ENCODE measurements at regions not wholly inside any gene's neighbourhood (a gene's known extent, or its start where the extent isn't known, plus 50 kb on each side); places are given as distances from the start of the nearest gene placed in this dataset.

DNA sequence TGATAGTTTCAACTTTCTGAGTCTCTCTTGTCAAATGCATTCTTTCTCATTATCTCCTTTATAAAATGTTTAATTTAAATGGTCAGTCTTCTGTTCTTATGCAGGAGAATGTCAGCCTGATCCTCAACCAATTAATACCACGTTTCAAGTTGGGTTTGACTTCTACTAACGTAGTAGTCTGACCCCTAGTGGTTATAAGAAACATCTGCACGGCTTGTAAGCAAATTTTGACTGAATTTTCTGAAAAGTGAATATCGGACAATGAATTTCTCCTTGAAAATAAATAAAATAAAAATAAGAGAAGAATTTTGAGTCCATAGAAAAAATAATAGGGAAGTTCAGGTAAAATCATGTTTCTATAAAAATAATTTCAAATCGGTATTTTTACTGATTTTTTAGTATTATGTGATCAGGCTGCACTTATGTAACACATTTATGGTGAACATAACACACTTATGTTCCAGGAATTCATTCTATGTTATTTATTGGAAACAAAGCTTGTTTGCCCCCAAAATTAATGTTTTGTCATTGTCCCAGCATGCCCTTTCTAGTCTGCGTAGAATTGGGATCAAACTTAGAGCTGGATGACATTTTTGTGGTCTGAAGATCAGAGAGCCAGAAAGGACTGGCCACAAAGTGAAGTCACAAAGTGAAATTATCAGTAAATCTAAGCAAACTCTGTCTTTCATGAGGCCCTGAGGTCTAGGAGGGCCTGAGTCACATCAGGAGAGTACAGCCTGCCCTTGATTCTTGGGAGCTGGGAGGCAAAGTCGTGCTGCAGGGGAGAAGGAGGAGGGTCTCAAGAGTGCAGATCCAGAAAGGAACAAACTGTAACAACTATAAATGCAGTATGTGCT, 101.2 kb upstream of the STXBP6 start:
- no peak overlapping the region for H3K27ac ChIP-seq (ENCODE audit: insufficient read depth, low read length, poor library complexity, severe bottlenecking)
- H3K27me3 ChIP-seq (replicated peaks; ENCODE audit: control insufficient read depth, insufficient read depth, low read length, poor library complexity, severe bottlenecking): no peaks in the 10 kb centered on the region
- no peak overlapping the region for H3K4me3 ChIP-seq (ENCODE audit: insufficient read depth, low read depth, low read length, poor library complexity, severe bottlenecking)
- no peaks in the 10 kb centered on the region for H3K36me3 ChIP-seq (ENCODE audit: control insufficient read depth, insufficient read depth, low read length)
- no peak for DNase-seq
- H3K4me1 ChIP-seq (ENCODE audit: control insufficient read depth, insufficient read depth, low read length, poor library complexity, severe bottlenecking): no peaks in the 10 kb centered on the region
- H3K9me3 ChIP-seq (ENCODE audit: control insufficient read depth, low read length): no peaks in the 10 kb centered on the region

DNA sequence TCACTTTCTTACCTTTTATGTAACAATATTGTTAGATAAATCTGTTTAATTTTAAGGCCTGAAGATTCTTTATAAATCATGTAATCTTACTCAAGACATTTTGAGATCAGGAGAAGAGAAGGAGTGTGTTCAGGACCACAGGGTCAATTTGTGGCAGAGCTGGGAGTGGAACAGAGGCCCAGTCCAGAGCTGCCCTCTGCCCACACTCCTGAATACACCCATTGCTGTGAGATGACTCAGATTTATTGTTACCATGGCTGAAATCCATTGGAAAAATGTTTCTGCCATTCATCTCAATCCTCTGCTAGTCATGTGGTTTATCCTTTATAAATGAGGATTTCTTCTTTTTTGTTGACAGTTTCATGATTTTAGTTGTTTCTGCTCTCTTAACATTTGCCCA, 100.5 kb upstream of the STXBP6 start:
- no peak overlapping the region for H3K4me3 ChIP-seq (ENCODE audit: insufficient read depth, low read depth, low read length, poor library complexity, severe bottlenecking)
- H3K4me1 ChIP-seq (ENCODE audit: control insufficient read depth, insufficient read depth, low read length, poor library complexity, severe bottlenecking): no peaks in the 10 kb centered on the region
- H3K9me3 ChIP-seq (ENCODE audit: control insufficient read depth, low read length): no peaks in the 10 kb centered on the region
- no peak overlapping the region for H3K27ac ChIP-seq (ENCODE audit: insufficient read depth, low read length, poor library complexity, severe bottlenecking)
- H3K27me3 ChIP-seq (replicated peaks; ENCODE audit: control insufficient read depth, insufficient read depth, low read length, poor library complexity, severe bottlenecking): no peaks in the 10 kb centered on the region
- no peaks in the 10 kb centered on the region for H3K36me3 ChIP-seq (ENCODE audit: control insufficient read depth, insufficient read depth, low read length)
- no peak for DNase-seq

DNA sequence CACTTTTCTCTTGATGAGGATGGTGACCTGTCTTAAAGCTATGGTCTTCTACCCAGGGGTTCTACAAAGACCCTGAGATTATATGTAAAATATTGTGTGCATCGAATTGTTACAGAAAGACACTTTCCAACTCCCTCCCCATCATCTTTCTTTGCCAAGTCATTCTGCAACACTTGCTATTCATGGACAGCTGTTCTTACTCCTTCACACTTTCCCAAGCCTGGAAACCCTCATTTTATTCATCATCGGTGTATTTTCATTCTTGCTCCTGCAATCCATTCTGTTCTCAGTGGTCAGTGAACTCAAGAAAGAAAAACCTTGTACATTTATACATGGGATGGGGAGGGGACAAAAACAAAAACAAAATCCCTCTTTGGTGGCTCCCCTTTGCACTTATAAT, 90.5 kb upstream of the STXBP6 start:
- H3K27me3 ChIP-seq (replicated peaks; ENCODE audit: control insufficient read depth, insufficient read depth, low read length, poor library complexity, severe bottlenecking): no peaks in the 10 kb centered on the region
- H3K27ac ChIP-seq (ENCODE audit: insufficient read depth, low read length, poor library complexity, severe bottlenecking): no peak overlapping the region
- no peaks in the 10 kb centered on the region for H3K36me3 ChIP-seq (ENCODE audit: control insufficient read depth, insufficient read depth, low read length)
- no peaks in the 10 kb centered on the region for H3K4me1 ChIP-seq (ENCODE audit: control insufficient read depth, insufficient read depth, low read length, poor library complexity, severe bottlenecking)
- no peak for DNase-seq
- H3K9me3 ChIP-seq (ENCODE audit: control insufficient read depth, low read length): no peaks in the 10 kb centered on the region
- no peak overlapping the region for H3K4me3 ChIP-seq (ENCODE audit: insufficient read depth, low read depth, low read length, poor library complexity, severe bottlenecking)

DNA sequence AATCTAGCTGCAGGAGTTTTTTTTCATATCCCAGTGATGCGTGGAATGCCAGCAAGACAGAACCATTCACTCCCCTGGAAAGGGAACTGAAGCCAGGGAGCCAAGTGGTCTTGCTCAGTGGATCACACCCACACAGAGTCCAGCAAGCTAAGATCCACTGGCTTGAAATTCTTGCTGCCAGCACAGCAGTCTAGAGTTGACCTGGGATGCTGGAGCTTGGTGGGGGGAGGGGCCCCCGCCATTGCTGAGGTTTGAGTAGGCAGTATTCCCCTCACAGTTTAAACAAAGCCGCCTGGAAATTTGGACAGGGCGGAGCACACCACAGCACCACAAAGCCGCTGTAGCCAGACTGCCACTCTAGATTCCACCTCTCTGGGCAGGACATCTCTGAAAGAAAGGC, 86.9 kb upstream of the STXBP6 start:
- Histone ChIP-seq H3K27ac (ENCODE audit: insufficient read depth, low read length, poor library complexity, severe bottlenecking) (no peak overlapping the region), H3K4me3 (ENCODE audit: insufficient read depth, low read depth, low read length, poor library complexity, severe bottlenecking) (no peak overlapping the region), H3K4me1 (ENCODE audit: control insufficient read depth, insufficient read depth, low read length, poor library complexity, severe bottlenecking) (no peaks in the 10 kb centered on the region), H3K36me3 (ENCODE audit: control insufficient read depth, insufficient read depth, low read length) (no peaks in the 10 kb centered on the region), H3K27me3 (replicated peaks; ENCODE audit: control insufficient read depth, insufficient read depth, low read length, poor library complexity, severe bottlenecking) (no peaks in the 10 kb centered on the region), H3K9me3 (ENCODE audit: control insufficient read depth, low read length) (no peaks in the 10 kb centered on the region)
- DNase-seq: no peak

DNA sequence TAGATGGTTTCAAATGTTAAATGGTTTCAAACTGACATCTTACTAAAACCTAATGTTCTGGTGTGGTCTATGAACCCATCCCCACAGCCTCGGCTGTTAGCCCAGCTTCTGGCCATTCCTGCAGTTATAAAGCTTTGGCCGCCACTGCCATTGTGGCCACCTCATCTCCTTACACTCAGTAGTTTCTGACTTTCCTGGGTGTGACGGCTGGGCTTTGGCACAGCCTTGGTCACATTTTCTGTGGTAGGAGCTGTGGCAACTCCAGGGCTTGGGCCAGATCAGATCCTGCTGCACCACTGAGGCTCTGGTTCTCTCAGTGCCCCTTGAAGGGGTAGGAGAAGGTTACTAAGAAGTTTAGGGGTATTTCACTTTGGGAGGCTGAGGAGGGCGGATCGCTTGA, 84.2 kb upstream of the STXBP6 start:
- Histone ChIP-seq H3K4me1 (ENCODE audit: control insufficient read depth, insufficient read depth, low read length, poor library complexity, severe bottlenecking) (no peaks in the 10 kb centered on the region), H3K4me3 (ENCODE audit: insufficient read depth, low read depth, low read length, poor library complexity, severe bottlenecking) (no peak overlapping the region), H3K36me3 (ENCODE audit: control insufficient read depth, insufficient read depth, low read length) (no peaks in the 10 kb centered on the region), H3K9me3 (ENCODE audit: control insufficient read depth, low read length) (no peaks in the 10 kb centered on the region), H3K27me3 (replicated peaks; ENCODE audit: control insufficient read depth, insufficient read depth, low read length, poor library complexity, severe bottlenecking) (no peaks in the 10 kb centered on the region), H3K27ac (ENCODE audit: insufficient read depth, low read length, poor library complexity, severe bottlenecking) (no peak overlapping the region)
- no peak for DNase-seq

DNA sequence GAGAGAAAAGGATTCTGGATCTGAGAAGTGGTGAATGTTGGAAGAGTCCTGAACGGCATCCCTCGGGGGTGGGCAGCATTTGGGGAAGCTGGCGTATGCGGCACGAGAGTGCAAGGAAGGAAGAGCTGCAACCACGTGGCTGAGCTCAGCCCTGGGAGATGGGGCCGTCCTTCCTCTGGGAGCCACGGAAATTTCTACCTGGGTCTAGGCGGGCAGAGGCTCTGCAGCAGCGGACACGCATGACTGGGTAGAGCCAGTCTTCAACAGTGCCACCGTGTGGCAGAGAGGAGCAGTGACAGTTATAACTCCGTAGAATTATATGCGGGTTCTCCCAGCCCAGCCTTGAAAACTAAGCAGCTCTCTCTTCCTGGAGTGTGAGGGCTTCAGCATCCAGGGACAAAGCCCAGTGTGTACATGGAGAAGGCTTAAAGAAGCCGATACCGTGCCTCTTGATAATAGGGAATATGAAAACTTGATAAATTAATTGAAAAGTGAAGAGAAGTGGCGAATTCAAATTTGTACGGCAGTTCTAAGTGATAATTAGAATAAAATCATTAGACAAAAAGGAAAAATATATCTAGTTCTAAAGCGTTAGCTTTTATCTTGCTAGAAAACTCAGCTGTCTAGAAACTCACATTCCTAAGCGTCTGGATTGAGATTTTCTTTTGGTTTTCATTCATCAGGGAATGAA, 82.9 kb upstream of the STXBP6 start:
- Histone ChIP-seq H3K27ac (ENCODE audit: insufficient read depth, low read length, poor library complexity, severe bottlenecking) (no peak overlapping the region), H3K9me3 (ENCODE audit: control insufficient read depth, low read length) (no peaks in the 10 kb centered on the region), H3K36me3 (ENCODE audit: control insufficient read depth, insufficient read depth, low read length) (no peaks in the 10 kb centered on the region), H3K4me3 (ENCODE audit: insufficient read depth, low read depth, low read length, poor library complexity, severe bottlenecking) (no peak overlapping the region), H3K4me1 (ENCODE audit: control insufficient read depth, insufficient read depth, low read length, poor library complexity, severe bottlenecking) (no peaks in the 10 kb centered on the region), H3K27me3 (replicated peaks; ENCODE audit: control insufficient read depth, insufficient read depth, low read length, poor library complexity, severe bottlenecking) (no peaks in the 10 kb centered on the region)
- DNase-seq: peak; percentile 3 to 29 (median 5)

DNA sequence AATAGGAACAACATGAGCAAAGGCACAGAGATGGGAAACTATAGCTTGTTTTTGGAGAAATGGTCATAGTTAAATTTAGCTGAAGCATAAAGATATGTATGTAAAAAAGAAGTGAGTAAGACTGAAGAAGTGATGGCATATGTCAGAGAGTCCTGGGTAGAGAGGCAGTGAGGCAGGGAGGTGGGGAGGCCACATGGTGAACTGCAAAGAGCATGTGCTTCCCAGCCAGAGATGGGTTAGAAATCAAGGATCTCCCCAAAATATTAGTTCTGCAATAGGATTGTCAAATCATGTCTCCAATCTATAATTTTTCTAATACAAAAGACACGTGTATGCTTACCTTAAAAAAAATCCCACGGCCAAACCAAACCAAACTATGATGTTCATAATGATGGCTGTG, 82.1 kb upstream of the STXBP6 start:
- Histone ChIP-seq H3K27me3 (replicated peaks; ENCODE audit: control insufficient read depth, insufficient read depth, low read length, poor library complexity, severe bottlenecking) (no peaks in the 10 kb centered on the region), H3K4me3 (ENCODE audit: insufficient read depth, low read depth, low read length, poor library complexity, severe bottlenecking) (no peak overlapping the region), H3K36me3 (ENCODE audit: control insufficient read depth, insufficient read depth, low read length) (no peaks in the 10 kb centered on the region), H3K27ac (ENCODE audit: insufficient read depth, low read length, poor library complexity, severe bottlenecking) (no peak overlapping the region), H3K9me3 (ENCODE audit: control insufficient read depth, low read length) (no peaks in the 10 kb centered on the region), H3K4me1 (ENCODE audit: control insufficient read depth, insufficient read depth, low read length, poor library complexity, severe bottlenecking) (no peaks in the 10 kb centered on the region)
- DNase-seq: no peak

DNA sequence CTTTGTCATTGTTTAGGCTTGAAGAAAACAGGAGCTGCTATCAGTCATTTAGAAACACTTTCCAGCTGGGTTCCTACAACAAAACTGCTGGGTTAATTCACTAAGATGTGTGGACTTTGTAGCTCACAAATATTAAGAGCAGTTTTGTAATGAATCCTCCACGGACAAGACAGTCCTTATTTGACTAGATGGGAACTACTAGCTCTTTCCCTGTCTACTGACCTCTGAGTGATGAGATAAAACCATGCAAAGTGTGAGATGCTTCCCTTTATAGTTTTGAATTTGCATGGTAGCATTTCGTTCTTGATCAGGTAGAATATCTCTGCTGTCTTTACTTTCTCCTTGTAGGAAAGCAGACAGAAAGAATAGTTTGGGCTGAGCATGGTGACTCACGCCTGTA, 72.9 kb upstream of the STXBP6 start:
- no peak overlapping the region for H3K4me3 ChIP-seq (ENCODE audit: insufficient read depth, low read depth, low read length, poor library complexity, severe bottlenecking)
- no peak overlapping the region for H3K27ac ChIP-seq (ENCODE audit: insufficient read depth, low read length, poor library complexity, severe bottlenecking)
- no peaks in the 10 kb centered on the region for H3K36me3 ChIP-seq (ENCODE audit: control insufficient read depth, insufficient read depth, low read length)
- no peaks in the 10 kb centered on the region for H3K27me3 ChIP-seq (replicated peaks; ENCODE audit: control insufficient read depth, insufficient read depth, low read length, poor library complexity, severe bottlenecking)
- DNase-seq: no peak
- no peaks in the 10 kb centered on the region for H3K9me3 ChIP-seq (ENCODE audit: control insufficient read depth, low read length)
- no peaks in the 10 kb centered on the region for H3K4me1 ChIP-seq (ENCODE audit: control insufficient read depth, insufficient read depth, low read length, poor library complexity, severe bottlenecking)

DNA sequence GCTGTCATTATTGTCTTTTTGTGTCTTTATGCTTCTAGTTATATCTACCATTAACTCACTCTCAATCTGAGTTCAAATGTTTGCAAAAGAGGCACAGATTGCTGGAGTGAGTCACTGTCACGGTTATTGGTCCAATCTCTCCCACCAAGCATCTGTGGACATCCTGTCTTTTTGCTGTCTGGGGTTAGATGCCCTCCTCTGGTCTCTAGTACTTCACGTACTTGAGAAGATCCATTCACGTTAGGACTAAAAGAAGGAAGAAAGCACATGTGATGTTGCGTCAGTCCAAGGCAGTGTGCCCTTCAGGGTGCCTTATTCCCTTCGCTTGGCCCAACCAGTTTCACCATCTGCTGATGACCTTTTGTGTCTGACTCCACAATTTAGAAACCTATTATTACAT, 72.3 kb upstream of the STXBP6 start:
- no peak overlapping the region for H3K27ac ChIP-seq (ENCODE audit: insufficient read depth, low read length, poor library complexity, severe bottlenecking)
- no peak for DNase-seq
- no peak overlapping the region for H3K4me3 ChIP-seq (ENCODE audit: insufficient read depth, low read depth, low read length, poor library complexity, severe bottlenecking)
- H3K27me3 ChIP-seq (replicated peaks; ENCODE audit: control insufficient read depth, insufficient read depth, low read length, poor library complexity, severe bottlenecking): no peaks in the 10 kb centered on the region
- no peaks in the 10 kb centered on the region for H3K4me1 ChIP-seq (ENCODE audit: control insufficient read depth, insufficient read depth, low read length, poor library complexity, severe bottlenecking)
- no peaks in the 10 kb centered on the region for H3K36me3 ChIP-seq (ENCODE audit: control insufficient read depth, insufficient read depth, low read length)
- no peaks in the 10 kb centered on the region for H3K9me3 ChIP-seq (ENCODE audit: control insufficient read depth, low read length)

DNA sequence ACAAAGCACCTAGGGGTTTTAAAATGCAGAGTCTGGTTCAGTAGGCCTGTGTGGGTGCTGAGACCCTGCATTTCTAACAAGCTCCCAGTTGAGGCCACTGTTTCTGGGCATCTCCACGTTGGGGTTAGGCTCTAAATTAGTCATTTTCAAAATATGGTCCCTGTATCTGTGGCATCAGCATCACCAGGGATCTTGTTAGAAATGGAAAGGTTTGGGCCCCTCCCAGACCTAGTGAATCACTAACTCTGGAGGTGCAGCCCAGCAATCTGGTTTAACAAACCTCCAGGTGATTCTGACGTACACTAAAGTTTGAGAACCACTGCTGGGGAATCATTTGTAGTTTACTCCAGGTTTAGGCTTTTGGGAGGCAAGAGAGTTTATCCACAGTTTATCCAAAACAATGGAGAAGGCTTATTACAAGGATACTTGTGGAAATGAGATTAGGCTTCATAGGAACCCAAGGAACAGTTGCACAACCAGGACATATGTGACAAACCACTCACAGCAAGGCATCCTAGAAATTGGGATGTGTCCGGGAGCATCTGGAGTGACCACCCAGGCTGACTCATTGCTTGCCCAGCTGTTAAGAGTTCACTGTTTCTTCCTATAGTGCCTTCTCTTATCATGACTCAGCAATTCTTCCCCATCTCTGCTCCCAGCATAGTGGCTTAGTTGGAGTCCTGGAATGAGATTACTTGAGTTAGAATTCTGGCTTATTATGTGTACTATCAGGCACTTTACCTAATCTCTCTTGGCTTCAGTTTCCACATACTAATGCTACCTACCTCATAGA, 71.6 kb upstream of the STXBP6 start:
- Histone ChIP-seq H3K4me1 (ENCODE audit: control insufficient read depth, insufficient read depth, low read length, poor library complexity, severe bottlenecking) (no peaks in the 10 kb centered on the region), H3K27me3 (replicated peaks; ENCODE audit: control insufficient read depth, insufficient read depth, low read length, poor library complexity, severe bottlenecking) (no peaks in the 10 kb centered on the region), H3K27ac (ENCODE audit: insufficient read depth, low read length, poor library complexity, severe bottlenecking) (no peak overlapping the region), H3K36me3 (ENCODE audit: control insufficient read depth, insufficient read depth, low read length) (no peaks in the 10 kb centered on the region), H3K4me3 (ENCODE audit: insufficient read depth, low read depth, low read length, poor library complexity, severe bottlenecking) (no peak overlapping the region), H3K9me3 (ENCODE audit: control insufficient read depth, low read length) (no peaks in the 10 kb centered on the region)
- DNase-seq: no peak
